GM18907 (cell line): ENCODE measurements at regions not wholly inside any gene's neighbourhood (a gene's known extent, or its start where the extent isn't known, plus 50 kb on each side); places are given as distances from the start of the nearest gene placed in this dataset.
"Not testable (repeated sequence)": the region's sequence is repeated elsewhere in the genome, so short reads cannot be mapped to it uniquely, and the experiment has no call there.

ENCODE experiments used
- ATAC-seq: cut with Tn5 transposase; IDR thresholded peaks from one replicate; pipeline ENCODE4 v1.9.1; 2021; ENCODE audit warnings: mild to moderate bottlenecking, moderate library complexity; ENCODE audit not compliant: unreplicated experiment

GRCh38 chr17:77560381-77560780 is 398.1 kb upstream of the TNRC6C start:
- ATAC-seq: no peak

- no peak for ATAC-seq
These were observed 397.7 kb upstream of the TNRC6C start for GRCh38 chr17:77560841-77561240.

- not testable (repeated sequence) for ATAC-seq
These were observed 396.1 kb upstream of the TNRC6C start for GRCh38 chr17:77562361-77562760.

- ATAC-seq: no peak
These were observed 394.9 kb upstream of the TNRC6C start for GRCh38 chr17:77563439-77564102.

GRCh38 chr17:77564278-77564920 is 394.1 kb upstream of the TNRC6C start:
- no peak for ATAC-seq

GRCh38 chr17:77565166-77565565 is 393.3 kb upstream of the TNRC6C start:
- ATAC-seq: no peak

GRCh38 chr17:77566151-77566550 is 392.4 kb upstream of the TNRC6C start:
- ATAC-seq: no peak

GRCh38 chr17:77566566-77567138 is 391.9 kb upstream of the TNRC6C start:
- no peak for ATAC-seq

- no peak for ATAC-seq
These were observed 390.0 kb upstream of the TNRC6C start for GRCh38 chr17:77568540-77568939.

- no peak for ATAC-seq
These were observed 388.5 kb upstream of the TNRC6C start for GRCh38 chr17:77569846-77570564.

GRCh38 chr17:77570565-77570898 is 388.0 kb upstream of the TNRC6C start:
- ATAC-seq: no peak

GRCh38 chr17:77571155-77571981 is 387.1 kb upstream of the TNRC6C start:
- ATAC-seq: no peak

- no peak for ATAC-seq
These were observed 386.4 kb upstream of the TNRC6C start for GRCh38 chr17:77572065-77572601.

GRCh38 chr17:77572851-77573250 is 385.7 kb upstream of the TNRC6C start:
- ATAC-seq: no peak

- no peak for ATAC-seq
These were observed 381.0 kb upstream of the TNRC6C start for GRCh38 chr17:77577491-77577890.

GRCh38 chr17:77579131-77579530 is 379.4 kb upstream of the TNRC6C start:
- ATAC-seq: no peak

GRCh38 chr17:77579682-77580081 is 378.8 kb upstream of the TNRC6C start:
- no peak for ATAC-seq

GRCh38 chr17:77580531-77581270 is 377.8 kb upstream of the TNRC6C start:
- no peak for ATAC-seq

- ATAC-seq: no peak
These were observed 377.0 kb upstream of the TNRC6C start for GRCh38 chr17:77581480-77581879.
